Common myeloid progenitor, CD34-positive (primary cell): ENCODE measurements at regions not wholly inside any gene's neighbourhood (a gene's known extent, or its start where the extent isn't known, plus 50 kb on each side); places are given as distances from the start of the nearest gene placed in this dataset.

Experiments
- CTCF ChIA-PET: fragments of 350-600 bp; sonication (Branson Sonifier 250); formaldehyde crosslinking; loops from one replicate; lab custom pipeline; 2021; ENCODE audit warnings: antibody characterized with exemption; lab: Charles Lee
- POLR2A ChIA-PET: fragments of 350-600 bp; sonication (Branson Sonifier 250); formaldehyde crosslinking; loops from one replicate; lab custom pipeline; 2021; ENCODE audit warnings: antibody characterized with exemption; lab: Charles Lee
- DNase-seq, 3 donors: peaks; one replicate each; pipeline versions ENCODE4 v3.0.0 to v3.0.0-alpha.2; 2013
- H3K27ac ChIP-seq, 2 experiments: 1 replicate in 1 of 2; 2 replicates in 1 of 2; pipeline ENCODE4 v1.7.0; 2013; ENCODE audit warnings: inconsistent platforms in 2 of 2, low read length in 2 of 2, mild to moderate bottlenecking in 2 of 2, low read depth in 1 of 2, moderate library complexity in 1 of 2; ENCODE audit not compliant: severe bottlenecking in 2 of 2, insufficient read depth in 1 of 2, poor library complexity in 1 of 2
- H3K27me3 ChIP-seq, 5 experiments: replicated peaks in 2 of 5; 1 replicate in 3 of 5; 2 replicates in 2 of 5; pipeline versions ENCODE4 v1.6.1 to v1.7.0; 2013; ENCODE audit warnings: low read length in 4 of 5, mild to moderate bottlenecking in 2 of 5, moderate library complexity in 2 of 5, inconsistent platforms in 1 of 5; ENCODE audit not compliant: insufficient read depth in 5 of 5, control insufficient read depth in 4 of 5
- H3K36me3 ChIP-seq, 4 experiments: 1 replicate in 2 of 4; 2 replicates in 2 of 4; pipeline versions ENCODE4 v1.6.1 to v1.7.0; 2013; ENCODE audit warnings: low read length in 3 of 4, control low read depth in 1 of 4, mild to moderate bottlenecking in 1 of 4; ENCODE audit not compliant: control insufficient read depth in 4 of 4, insufficient read depth in 4 of 4
- H3K4me1 ChIP-seq, 4 experiments: 1 replicate in 3 of 4; 2 replicates in 1 of 4; pipeline versions ENCODE4 v1.6.1 to v1.7.1; 2013; ENCODE audit warnings: low read length in 3 of 4, mild to moderate bottlenecking in 3 of 4, control low read depth in 1 of 4, inconsistent platforms in 1 of 4, moderate library complexity in 1 of 4; ENCODE audit not compliant: control insufficient read depth in 4 of 4, insufficient read depth in 4 of 4; ENCODE audit errors: control extremely low read depth in 1 of 4
- H3K4me3 ChIP-seq, 7 experiments: 1 replicate in 4 of 7; 2 replicates in 3 of 7; pipeline versions ENCODE4 v1.5.1 to v1.7.0; 2013; ENCODE audit warnings: mild to moderate bottlenecking in 7 of 7, low read length in 6 of 7, moderate library complexity in 6 of 7, inconsistent platforms in 2 of 7, low read depth in 2 of 7, control low read depth in 1 of 7; ENCODE audit not compliant: insufficient read depth in 4 of 7, control insufficient read depth in 1 of 7; ENCODE audit errors: extremely low read depth in 1 of 7
- H3K9me3 ChIP-seq, 5 experiments: 1 replicate in 4 of 5; 2 replicates in 1 of 5; pipeline versions ENCODE4 v1.6.1 to v1.7.1; 2013; ENCODE audit warnings: low read length in 4 of 5, mild to moderate bottlenecking in 2 of 5, inconsistent platforms in 1 of 5, low read depth in 1 of 5, moderate library complexity in 1 of 5; ENCODE audit not compliant: control insufficient read depth in 4 of 5, insufficient read depth in 2 of 5; ENCODE audit errors: control extremely low read depth in 1 of 5
- WGBS: methylation state at CpG from one replicate; pipeline ENCODE4 v1.1.5; 2013; ENCODE audit not compliant: insufficient coverage; 5-methylcytosine and 5-hydroxymethylcytosine counted together

DNA sequence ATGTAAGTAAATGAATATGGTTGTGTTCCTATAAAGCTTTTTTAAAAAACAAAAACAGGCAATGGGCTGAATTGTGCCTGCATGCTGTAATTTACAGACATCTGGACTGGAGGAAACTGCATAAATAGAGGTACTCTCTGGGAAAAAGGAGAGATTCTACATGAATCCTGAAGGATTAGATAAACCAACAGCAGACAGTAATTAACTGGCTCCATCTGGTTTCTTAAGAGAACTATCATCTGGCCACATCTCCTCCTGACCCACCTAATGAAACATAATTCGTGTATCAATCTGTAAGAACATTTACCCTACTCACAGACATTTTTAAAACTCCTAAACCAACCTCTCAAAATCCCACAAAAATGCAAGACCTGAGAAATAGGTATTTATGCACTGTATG lies 528.1 kb upstream of the ST8SIA4 start:
- ChIA-PET CTCF (no interaction called here), POLR2A (no interaction called here)
- Histone ChIP-seq H3K27me3 (no peaks in the 10 kb centered on the region), H3K4me3 (no peak overlapping the region), H3K36me3 (no peaks in the 10 kb centered on the region), H3K4me1 (no peaks in the 10 kb centered on the region), H3K9me3 (peaks cover 0 to 2% (median 0%) of the 10 kb centered on the region in 5 experiments), H3K27ac (no peak overlapping the region)
- no CpG with 5 or more reads among the region's 1 CpG for WGBS
- DNase-seq: no peak

DNA sequence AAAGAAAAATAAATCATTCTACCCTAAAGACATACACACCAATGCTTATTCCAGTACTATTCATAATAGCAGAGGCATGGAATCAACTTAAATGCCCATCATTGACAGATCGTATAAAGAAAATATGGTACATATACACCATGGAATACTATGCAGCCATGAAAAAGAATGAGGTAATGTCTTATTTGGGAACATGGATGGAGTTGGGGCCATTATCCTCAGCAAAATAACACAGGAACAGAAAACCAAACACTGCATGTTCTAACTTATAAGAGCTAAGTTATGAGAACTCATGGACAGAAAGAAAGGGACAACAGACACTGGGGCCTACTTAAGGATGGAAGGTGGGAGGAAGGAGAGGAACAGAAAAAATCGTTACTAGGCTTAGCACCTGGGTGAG lies 527.5 kb upstream of the ST8SIA4 start:
- ChIA-PET POLR2A (no interaction called here), CTCF (no interaction called here)
- Histone ChIP-seq H3K4me3 (no peak overlapping the region), H3K9me3 (peaks cover 0 to 2% (median 0%) of the 10 kb centered on the region in 5 experiments), H3K27me3 (no peaks in the 10 kb centered on the region), H3K4me1 (no peaks in the 10 kb centered on the region), H3K36me3 (no peaks in the 10 kb centered on the region), H3K27ac (no peak overlapping the region)
- DNase-seq: no peak
- WGBS: no CpG with 5 or more reads among the region's 2 CpGs

DNA sequence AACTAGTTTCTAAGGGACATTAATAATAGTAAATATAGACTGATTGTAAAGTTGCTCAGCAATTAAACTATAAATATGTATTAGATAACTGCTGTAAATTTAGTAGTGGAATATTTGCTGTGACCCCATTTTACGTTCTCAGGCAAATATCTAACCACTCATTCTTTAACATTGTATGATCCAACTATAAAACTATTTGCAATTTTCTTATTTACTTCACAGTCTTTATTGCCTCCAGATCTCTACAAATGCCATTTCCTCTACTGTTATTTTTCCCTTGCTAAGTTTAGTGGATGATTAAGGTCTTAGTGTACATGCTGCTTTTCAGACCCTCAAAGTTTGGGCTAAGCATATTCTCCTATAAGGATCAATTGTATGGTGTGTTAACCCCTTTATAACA lies 526.2 kb upstream of the ST8SIA4 start:
- ChIA-PET POLR2A (no interaction called here), CTCF (no interaction called here)

DNA sequence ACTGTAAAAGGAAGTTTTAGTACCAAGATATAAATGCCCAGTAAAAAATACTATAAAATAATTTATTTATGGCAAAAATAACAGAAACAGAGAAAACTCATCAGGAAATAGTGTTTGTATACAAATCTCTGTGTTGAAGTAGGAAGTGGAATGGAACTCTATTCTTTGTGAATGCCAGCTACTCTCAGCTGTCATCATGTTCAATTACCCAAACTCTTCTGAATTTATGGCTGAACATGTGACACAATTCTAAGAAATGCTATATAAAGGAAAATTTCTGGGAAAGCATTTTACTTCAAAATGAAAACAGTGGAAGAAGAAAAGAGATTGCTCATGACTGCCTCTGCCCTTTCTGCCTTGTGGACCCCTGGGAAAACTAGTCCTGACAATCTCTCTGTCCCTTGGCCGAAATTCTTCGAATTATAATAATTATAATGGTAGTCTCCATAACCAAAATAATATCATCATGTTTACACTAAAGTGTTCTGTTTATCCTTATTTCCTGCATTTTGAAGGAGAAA lies 522.3 kb upstream of the ST8SIA4 start:
- no CpG with 5 or more reads among the region's 2 CpGs for WGBS
- H3K27me3 ChIP-seq: no peaks in the 10 kb centered on the region

More for the DNA sequence above, 526.2 kb upstream of the ST8SIA4 start:
- no peaks in the 10 kb centered on the region for H3K36me3 ChIP-seq
- peaks cover 0 to 2% (median 0%) of the 10 kb centered on the region in 5 experiments for H3K9me3 ChIP-seq
- no peak overlapping the region for H3K27ac ChIP-seq
- no peaks in the 10 kb centered on the region for H3K27me3 ChIP-seq
- no peak for DNase-seq
- no peaks in the 10 kb centered on the region for H3K4me1 ChIP-seq
- WGBS: no CpG with 5 or more reads among the region's 1 CpG
- no peak overlapping the region for H3K4me3 ChIP-seq

GRCh38 chr5:101424530-101425175 lies 521.6 kb upstream of the ST8SIA4 start:
- no CpG with 5 or more reads among the region's 2 CpGs for WGBS
- no peak overlapping the region for H3K27ac ChIP-seq

More for the DNA sequence above, 522.3 kb upstream of the ST8SIA4 start:
- Histone ChIP-seq H3K4me1 (no peaks in the 10 kb centered on the region), H3K4me3 (no peak overlapping the region), H3K27ac (no peak overlapping the region), H3K36me3 (no peaks in the 10 kb centered on the region), H3K9me3 (no peaks in the 10 kb centered on the region)
- POLR2A ChIA-PET: no interaction called here
- DNase-seq: no peak
- CTCF ChIA-PET: interaction anchor here (1.0 kb wide), 1 partner anchor 9 kb away, joined by 3 read pairs; no protein-coding TSS in a partner anchor

DNA sequence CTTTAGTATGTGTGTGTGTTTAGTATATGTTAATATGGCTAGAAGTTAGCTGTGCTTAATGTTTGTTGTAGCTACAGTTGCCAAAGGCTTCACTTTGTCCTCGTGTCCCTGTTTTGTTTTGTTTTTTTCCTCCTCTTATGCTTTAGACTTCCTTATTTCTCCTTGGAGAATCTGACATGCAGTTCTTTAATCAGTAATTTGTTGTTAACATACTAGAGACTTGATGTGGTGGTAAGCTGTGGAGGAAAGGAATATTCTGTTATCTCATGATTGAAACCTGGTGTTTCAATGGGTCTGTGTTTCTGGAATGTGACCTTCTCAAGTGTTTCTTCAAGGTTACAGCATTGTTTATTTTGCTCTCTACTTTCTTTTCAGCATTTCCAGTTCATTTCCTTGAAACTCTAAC lies 515.6 kb upstream of the ST8SIA4 start:
- no peak overlapping the region for H3K4me3 ChIP-seq

More at GRCh38 chr5:101424530-101425175, 521.6 kb upstream of the ST8SIA4 start:
- ChIA-PET CTCF (no interaction called here), POLR2A (no interaction called here)
- H3K4me1 ChIP-seq: no peaks in the 10 kb centered on the region
- H3K9me3 ChIP-seq: no peaks in the 10 kb centered on the region
- no peak for DNase-seq
- H3K27me3 ChIP-seq: no peaks in the 10 kb centered on the region
- no peak overlapping the region for H3K4me3 ChIP-seq
- H3K36me3 ChIP-seq: no peaks in the 10 kb centered on the region

DNA sequence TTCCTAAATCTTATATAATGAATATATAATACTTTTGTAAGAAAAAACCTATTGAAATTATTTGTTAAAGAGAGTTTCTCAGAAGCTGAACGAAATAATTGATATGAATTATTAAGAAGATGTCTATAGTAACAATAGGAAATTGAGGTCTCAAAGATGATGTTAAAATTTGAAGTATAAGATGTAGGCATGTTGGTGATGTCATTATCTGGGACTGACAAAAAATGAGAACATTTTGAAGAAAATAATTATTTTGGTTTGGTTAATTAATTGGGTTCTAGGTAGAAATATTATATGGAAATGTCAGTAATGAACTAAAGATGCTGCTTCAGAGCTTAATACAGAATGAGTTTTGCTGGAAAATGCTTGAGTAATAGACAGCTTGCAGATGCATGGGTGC lies 501.4 kb upstream of the ST8SIA4 start:
- POLR2A ChIA-PET: no interaction called here
- no peaks in the 10 kb centered on the region for H3K36me3 ChIP-seq
- 100% methylated on average over 1 of the region's 1 CpG for WGBS
- no peak for DNase-seq
- no peaks in the 10 kb centered on the region for H3K27me3 ChIP-seq
- H3K9me3 ChIP-seq: no peaks in the 10 kb centered on the region
- H3K27ac ChIP-seq: no peak overlapping the region
- no peak overlapping the region for H3K4me3 ChIP-seq
- no peaks in the 10 kb centered on the region for H3K4me1 ChIP-seq
- CTCF ChIA-PET: no interaction called here

More for the DNA sequence above, 515.6 kb upstream of the ST8SIA4 start:
- ChIA-PET CTCF (no interaction called here), POLR2A (no interaction called here)
- no CpG with 5 or more reads among the region's 1 CpG for WGBS
- Histone ChIP-seq H3K9me3 (no peaks in the 10 kb centered on the region), H3K27ac (no peak overlapping the region), H3K36me3 (no peaks in the 10 kb centered on the region), H3K27me3 (no peaks in the 10 kb centered on the region), H3K4me1 (no peaks in the 10 kb centered on the region)
- no peak for DNase-seq
